HCT116 (cell line): ENCODE measurements at regions not wholly inside any gene's neighbourhood (a gene's known extent, or its start where the extent isn't known, plus 50 kb on each side); places are given as distances from the start of the nearest gene placed in this dataset.

Experiments
- ATAC-seq: fragments of 200-7000 bp; cut with Tn5 transposase; 2 replicates; pipeline ENCODE4 v1.9.1; 2020; ENCODE audit warnings: mild to moderate bottlenecking, moderate library complexity
- BruUV-seq: library from RNA; stranded (reverse); fragments of 400-500 nt; replicated peaks from 2 replicates; lab custom pipeline; 2021; lab: Mats Ljungman, UMichigan
- CTCF ChIA-PET: fragments of 300-600 bp; sonication (Branson Sonifier 250); formaldehyde crosslinking; loops from one replicate; lab custom pipeline; 2021; ENCODE audit warnings: antibody characterized with exemption; lab: Charles Lee
- POLR2A ChIA-PET: fragments of 300-600, 350-600 bp; sonication (Branson Sonifier 250); formaldehyde crosslinking; loops from one replicate; lab custom pipeline; 2021; ENCODE audit warnings: antibody characterized with exemption; lab: Charles Lee
- RAD21 ChIA-PET, 2 experiments: fragments of 300-600 bp; sonication (Branson Sonifier 250); formaldehyde crosslinking; loops; one replicate each; lab custom pipeline; 2023; ENCODE audit warnings: low total read pairs in 2 of 2; ENCODE audit not compliant: uncharacterized antibody in 2 of 2, unreplicated experiment in 2 of 2, low non-redundant PET in 1 of 2; lab: Charles Lee
- DNase-seq: peaks from one replicate; pipeline ENCODE4 v3.0.0-alpha.2; 2010; ENCODE audit warnings: low read depth, low spot score
- H2AFZ ChIP-seq: fragments of 200-600 bp; shearing (Covaris generic), sonication (generic); 2 replicates; pipeline ENCODE4 v1.6.1; 2017; ENCODE audit warnings: low read depth, mixed run types, mixed read lengths, antibody characterized with exemption, low read length; ENCODE audit not compliant: poor library complexity, severe bottlenecking
- H3K27ac ChIP-seq: 2 replicates; pipeline ENCODE4 v1.5.1; 2012; ENCODE audit warnings: low read depth, low read length
- H3K27me3 ChIP-seq: fragments of 200-600 bp; sonication (generic); 2 replicates; pipeline ENCODE4 v1.6.1; 2016; ENCODE audit warnings: mixed run types, low read length, mixed read lengths; ENCODE audit not compliant: insufficient read depth
- H3K36me3 ChIP-seq, 2 experiments: fragments of 200-500 bp in 1 of 2; fragments of 200-600 bp in 1 of 2; sonication (Bioruptor generic) in 1 of 2; sonication (generic) in 1 of 2; 2 replicates each; pipeline versions ENCODE4 v1.5.1 to v1.6.1; 2014 to 2016; ENCODE audit warnings: low read length in 2 of 2, inconsistent platforms in 1 of 2, mixed read lengths in 1 of 2, mixed run types in 1 of 2; ENCODE audit not compliant: insufficient read depth in 2 of 2, control insufficient read depth in 1 of 2
- H3K4me1 ChIP-seq, 2 experiments: fragments of 200-600 bp in 1 of 2; sonication (generic) in 1 of 2; 2 replicates each; pipeline versions ENCODE4 v1.5.1 to v1.6.1; 2012 to 2017; ENCODE audit warnings: low read length in 2 of 2, inconsistent platforms in 1 of 2, mild to moderate bottlenecking in 1 of 2, mixed read lengths in 1 of 2, mixed run types in 1 of 2, moderate library complexity in 1 of 2; ENCODE audit not compliant: insufficient read depth in 2 of 2, control insufficient read depth in 1 of 2
- H3K4me2 ChIP-seq: fragments of 200-600 bp; sonication (generic); 2 replicates; pipeline ENCODE4 v1.6.1; 2017; ENCODE audit warnings: mixed run types, low read length, mixed read lengths
- H3K4me3 ChIP-seq, 2 experiments: fragments of 200-600 bp in 1 of 2; sonication (generic) in 1 of 2; replicated peaks in 1 of 2; 2 replicates each; pipeline ENCODE4 v1.5.1; 2011 to 2016; ENCODE audit warnings: low read length in 2 of 2, control low read depth in 1 of 2, low read depth in 1 of 2, mild to moderate bottlenecking in 1 of 2, mixed read lengths in 1 of 2, mixed run types in 1 of 2
- H3K79me2 ChIP-seq: fragments of 200-600 bp; sonication (generic); 2 replicates; pipeline ENCODE4 v1.6.1; 2017; ENCODE audit warnings: mild to moderate bottlenecking, mixed run types, low read length, moderate library complexity, mixed read lengths; ENCODE audit not compliant: insufficient read depth
- H3K9ac ChIP-seq: fragments of 200-600 bp; sonication (generic); 2 replicates; pipeline ENCODE4 v1.6.1; 2016; ENCODE audit warnings: low read length, mixed read lengths
- H3K9me2 ChIP-seq: fragments of 200-600 bp; sonication (generic), shearing (Covaris generic); 2 replicates; pipeline ENCODE4 v1.6.1; 2017; ENCODE audit warnings: mixed run types, mild to moderate bottlenecking, moderate library complexity; ENCODE audit not compliant: insufficient read depth
- H3K9me3 ChIP-seq, 2 experiments: fragments of 200-500 bp in 1 of 2; fragments of 200-600 bp in 1 of 2; sonication (Bioruptor generic) in 1 of 2; sonication (generic) in 1 of 2; 2 replicates each; pipeline ENCODE4 v1.6.1; 2014 to 2017; ENCODE audit warnings: low read length in 2 of 2, mixed read lengths in 2 of 2, inconsistent platforms in 1 of 2, low read depth in 1 of 2, mild to moderate bottlenecking in 1 of 2, mixed run types in 1 of 2, moderate library complexity in 1 of 2; ENCODE audit not compliant: control insufficient read depth in 1 of 2, insufficient read depth in 1 of 2
- H4K20me1 ChIP-seq: fragments of 200-600 bp; sonication (generic), shearing (Covaris generic); 2 replicates; pipeline ENCODE4 v1.6.1; 2017; ENCODE audit warnings: mixed run types, mild to moderate bottlenecking, moderate library complexity; ENCODE audit not compliant: insufficient read depth
- CEBPB ChIP-seq: IDR thresholded peaks from 2 replicates; pipeline ENCODE4 v1.6.1; 2012; ENCODE audit warnings: low read depth
- CTCF ChIP-seq, 3 experiments: fragments of 200-600 bp in 1 of 3; sonication (generic) in 1 of 3; IDR thresholded peaks in 2 of 3; conservative IDR thresholded peaks in 1 of 3; 2 replicates each; pipeline ENCODE4 v1.5.1; 2012 to 2017; ENCODE audit warnings: low read depth in 2 of 3, low read length in 2 of 3, antibody characterized with exemption in 1 of 3, borderline replicate concordance in 1 of 3, control low read depth in 1 of 3, mild to moderate bottlenecking in 1 of 3, mixed read lengths in 1 of 3, mixed run types in 1 of 3, moderate library complexity in 1 of 3; ENCODE audit not compliant: insufficient read depth in 1 of 3
- EGR1 ChIP-seq: IDR thresholded peaks from 2 replicates; pipeline ENCODE4 v1.6.1; 2012; ENCODE audit warnings: low read depth
- EZH2 ChIP-seq: fragments of 200-600 bp; sonication (generic); IDR thresholded peaks from 2 replicates; pipeline ENCODE4 v1.6.1; 2017; ENCODE audit warnings: antibody characterized with exemption, mixed run types
- FOSL1 ChIP-seq: IDR thresholded peaks from 2 replicates; pipeline ENCODE4 v1.6.1; 2012; ENCODE audit warnings: low read depth
- JUND ChIP-seq: IDR thresholded peaks from 2 replicates; pipeline ENCODE4 v1.6.1; 2012
- MAX ChIP-seq: IDR thresholded peaks from 2 replicates; pipeline ENCODE4 v1.6.1; 2012
- POLR2AphosphoS5 ChIP-seq: IDR thresholded peaks from 2 replicates; pipeline ENCODE4 v1.6.1; 2011; ENCODE audit warnings: mild to moderate bottlenecking, low read depth, low read length, moderate library complexity
- SP1 ChIP-seq: IDR thresholded peaks from 2 replicates; pipeline ENCODE4 v1.6.1; 2012; ENCODE audit warnings: low read depth
- SRF ChIP-seq: IDR thresholded peaks from 2 replicates; pipeline ENCODE4 v1.6.1; 2012; ENCODE audit warnings: low read depth
- ZNF274 ChIP-seq: fragments of 200-500 bp; sonication (Bioruptor generic); IDR thresholded peaks from 2 replicates; pipeline ENCODE4 v1.6.1; 2014; ENCODE audit warnings: mild to moderate bottlenecking, low read depth, low read length, inconsistent platforms
- intact Hi-C: fragments of 100-400 bp; cut with micrococcal nuclease; formaldehyde crosslinking; loops from 2 replicates; pipeline ENCODE4 v1.10.0; 2022
- TF ChIP-seq, protein P1 (sequence below): IDR thresholded peaks from 2 replicates; pipeline ENCODE4 v1.6.1; 2012

DNA sequence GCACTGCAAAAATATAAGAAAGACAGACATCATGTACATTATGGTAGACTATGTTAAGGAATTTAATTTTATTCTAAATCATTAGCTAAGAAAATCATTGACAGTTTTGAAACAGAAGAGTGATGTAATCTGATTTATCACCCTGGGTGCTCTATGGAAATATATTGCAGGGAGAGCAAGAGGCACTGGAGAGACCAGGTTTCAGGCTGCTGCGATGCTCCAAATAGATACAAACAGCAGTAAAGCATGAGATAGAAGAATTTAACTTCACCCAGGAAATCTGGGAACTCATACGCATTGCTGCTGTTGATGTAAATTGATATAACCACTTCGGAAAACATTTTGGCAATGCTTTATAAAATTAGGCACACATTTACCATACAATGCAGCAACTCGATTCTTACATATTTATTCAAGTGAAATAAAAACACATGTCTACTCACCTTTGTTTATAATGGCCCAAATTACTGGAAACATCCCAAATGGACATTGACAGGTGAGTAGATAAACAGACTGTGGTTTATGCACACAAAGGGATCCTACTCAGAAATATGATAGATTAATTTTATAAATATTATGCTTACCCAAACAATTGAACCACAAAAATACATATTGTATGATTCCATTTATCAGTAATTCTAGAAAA lies 535.1 kb upstream of the CHORDC1 start:
- no peaks in the 10 kb centered on the region for H3K9me2 ChIP-seq
- H3K9me3 ChIP-seq = peaks cover 8 to 12% of the 10 kb centered on the region in 2 experiments; a peak in 2 of 4 replicates
- POLR2A ChIA-PET = no interaction called here
- no peak overlapping the region for H3K4me2 ChIP-seq
- H3K79me2 ChIP-seq = no peaks in the 10 kb centered on the region
- H3K4me1 ChIP-seq = no peaks in the 10 kb centered on the region
- ATAC-seq (no peak), DNase-seq (no peak)
- H3K4me3 ChIP-seq = no peak overlapping the region
- H3K27me3 ChIP-seq = no peaks in the 10 kb centered on the region
- intact Hi-C loops = no loop called here
- TF ChIP-seq CEBPB (no peak), EZH2 (no peak), MAX (no peak), FOSL1 (no peak), CTCF (IDR thresholded peaks at IDR 0.05 in 2 of 3, conservative IDR thresholded peaks at IDR 0.05 in 1 of 3; ENCODE audit: borderline replicate concordance in 1 of 3, insufficient read depth in 1 of 3, low read depth in 2 of 3, low read length in 2 of 3) (no peak)
- TF ChIP-seq, protein P1, sequence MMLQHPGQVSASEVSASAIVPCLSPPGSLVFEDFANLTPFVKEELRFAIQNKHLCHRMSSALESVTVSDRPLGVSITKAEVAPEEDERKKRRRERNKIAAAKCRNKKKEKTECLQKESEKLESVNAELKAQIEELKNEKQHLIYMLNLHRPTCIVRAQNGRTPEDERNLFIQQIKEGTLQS = no peak
- H3K9ac ChIP-seq = no peak overlapping the region
- CTCF ChIA-PET = no interaction called here
- RAD21 ChIA-PET = no interaction called here
- no peak overlapping the region for H2AFZ ChIP-seq
- H4K20me1 ChIP-seq = no peaks in the 10 kb centered on the region
- H3K27ac ChIP-seq = no peak overlapping the region
- H3K36me3 ChIP-seq = no peaks in the 10 kb centered on the region
- BruUV-seq = no TSS peak

GRCh38 chr11:90756617-90757016 lies 533.8 kb upstream of the CHORDC1 start:
- H3K9me3 ChIP-seq = peaks cover 7 to 16% of the 10 kb centered on the region in 2 experiments; a peak in 2 of 4 replicates
- no peak overlapping the region for H3K4me2 ChIP-seq
- no peaks in the 10 kb centered on the region for H3K9me2 ChIP-seq
- no peaks in the 10 kb centered on the region for H4K20me1 ChIP-seq
- ATAC-seq (no peak), DNase-seq (no peak)
- BruUV-seq = no TSS peak
- H2AFZ ChIP-seq = no peak overlapping the region
- no peaks in the 10 kb centered on the region for H3K4me1 ChIP-seq
- no peak overlapping the region for H3K27ac ChIP-seq
- intact Hi-C loops = no loop called here
- H3K27me3 ChIP-seq = no peaks in the 10 kb centered on the region
- TF ChIP-seq CTCF (IDR thresholded peaks at IDR 0.05 in 2 of 3, conservative IDR thresholded peaks at IDR 0.05 in 1 of 3; ENCODE audit: borderline replicate concordance in 1 of 3, insufficient read depth in 1 of 3, low read depth in 2 of 3, low read length in 2 of 3) (no peak), JUND (no peak), EGR1 (no peak), POLR2AphosphoS5 (no peak), FOSL1 (no peak), SP1 (no peak), ZNF274 (no peak), SRF (no peak)
- H3K9ac ChIP-seq = no peak overlapping the region
- ChIA-PET POLR2A (no interaction called here), RAD21 (no interaction called here), CTCF (no interaction called here)
- no peaks in the 10 kb centered on the region for H3K79me2 ChIP-seq
- H3K4me3 ChIP-seq = no peak overlapping the region
- no peaks in the 10 kb centered on the region for H3K36me3 ChIP-seq
